OCI-LY1 (cell line): ENCODE measurements at regions not wholly inside any gene's neighbourhood (a gene's known extent, or its start where the extent isn't known, plus 50 kb on each side); places are given as distances from the start of the nearest gene placed in this dataset.

Source experiments
- CTCF ChIP-seq: fragments of 200-600 bp; sonication (generic), shearing (Covaris generic); IDR thresholded peaks from 2 replicates; pipeline ENCODE4 v1.5.1; 2017; ENCODE audit warnings: mild to moderate bottlenecking, antibody characterized with exemption, low read length, moderate library complexity, mixed read lengths
- EZH2 ChIP-seq: fragments of 200-600 bp; sonication (generic), shearing (Covaris generic); IDR thresholded peaks from 2 replicates; pipeline ENCODE4 v1.8.0; 2017; ENCODE audit warnings: borderline replicate concordance, mixed run types, mild to moderate bottlenecking, antibody characterized with exemption, low read length, moderate library complexity, mixed read lengths

DNA sequence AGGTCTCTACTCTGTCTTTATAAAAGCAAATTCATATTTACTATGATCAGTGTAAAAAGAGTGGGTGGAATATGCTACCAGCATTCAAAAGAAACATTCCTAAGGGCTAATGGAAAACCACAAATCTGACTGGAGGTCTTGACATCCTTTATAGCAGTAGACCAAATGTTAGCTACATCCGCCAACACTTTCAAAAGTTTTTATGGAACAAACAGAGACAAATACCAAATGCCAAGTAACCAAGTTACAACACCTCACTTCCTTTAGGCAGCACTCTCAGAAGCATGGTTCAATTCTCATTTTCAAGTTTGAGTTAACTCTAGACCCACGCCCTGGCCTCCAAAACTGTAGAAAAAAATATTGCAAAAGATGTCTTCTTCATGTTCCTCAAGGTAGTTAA is 78.3 kb upstream of the SETBP1 start:
- TF ChIP-seq CTCF (no peak), EZH2 (no peak)
